ENCODE measurements at regions not wholly inside any gene's neighbourhood (a gene's known extent, or its start where the extent isn't known, plus 50 kb on each side); places are given as distances from the start of the nearest gene placed in this dataset.
A peak's percentile ranks its signal among the peaks of the same experiment; 100 is the strongest.
"Not testable (repeated sequence)": the region's sequence is repeated elsewhere in the genome, so short reads cannot be mapped to it uniquely, and the experiment has no call there.

GRCh38 chr7:131058561-131059288, 269.0 kb upstream of the MKLN1 start:
- not testable (repeated sequence) for DNase-seq

GRCh38 chr7:131059401-131059800, 268.3 kb upstream of the MKLN1 start:
- DNase-seq: not testable (repeated sequence)

- DNase-seq: no peak
Measured at GRCh38 chr7:131061158-131061557, 266.5 kb upstream of the MKLN1 start.

GRCh38 chr7:131061818-131062217, 265.9 kb upstream of the MKLN1 start:
- no peak for DNase-seq

- DNase-seq: no peak
Measured at GRCh38 chr7:131066635-131067034, 261.0 kb upstream of the MKLN1 start.

- no peak for DNase-seq
Measured at GRCh38 chr7:131067220-131067619, 260.5 kb upstream of the MKLN1 start.

GRCh38 chr7:131068604-131069021, 259.1 kb upstream of the MKLN1 start:
- no peak for DNase-seq

GRCh38 chr7:131071786-131072504, 255.7 kb upstream of the MKLN1 start:
- DNase-seq: peak; percentile 10 to 32

GRCh38 chr7:131072505-131073091, 255.1 kb upstream of the MKLN1 start:
- no peak for DNase-seq

GRCh38 chr7:131074043-131074442, 253.6 kb upstream of the MKLN1 start:
- no peak for DNase-seq

GRCh38 chr7:131074585-131074984, 253.1 kb upstream of the MKLN1 start:
- no peak for DNase-seq

GRCh38 chr7:131075406-131075805, 252.3 kb upstream of the MKLN1 start:
- DNase-seq: no peak

- DNase-seq: no peak
Measured at GRCh38 chr7:131076032-131076431, 251.6 kb upstream of the MKLN1 start.

GRCh38 chr7:131076711-131077181, 250.9 kb upstream of the MKLN1 start:
- DNase-seq: no peak

- no peak for DNase-seq
Measured at GRCh38 chr7:131077735-131078134, 249.9 kb upstream of the MKLN1 start.

- no peak for DNase-seq
Measured at GRCh38 chr7:131080754-131081153, 246.9 kb upstream of the MKLN1 start.

GRCh38 chr7:131081308-131081707, 246.4 kb upstream of the MKLN1 start:
- DNase-seq: no peak

- no peak for DNase-seq
Measured at GRCh38 chr7:131083781-131084180, 243.9 kb upstream of the MKLN1 start.

- DNase-seq: not testable (repeated sequence)
Measured at GRCh38 chr7:131084336-131084735, 243.3 kb upstream of the MKLN1 start.

- DNase-seq: no peak
Measured at GRCh38 chr7:131087756-131088658, 239.7 kb upstream of the MKLN1 start.

GRCh38 chr7:131090188-131090587, 237.5 kb upstream of the MKLN1 start:
- no peak for DNase-seq

GRCh38 chr7:131090886-131091692, 236.6 kb upstream of the MKLN1 start:
- DNase-seq: no peak

Measured in NCI-H2081 (cell line).